ENCODE measurements at regions not wholly inside any gene's neighbourhood (a gene's known extent, or its start where the extent isn't known, plus 50 kb on each side); places are given as distances from the start of the nearest gene placed in this dataset.

DNA sequence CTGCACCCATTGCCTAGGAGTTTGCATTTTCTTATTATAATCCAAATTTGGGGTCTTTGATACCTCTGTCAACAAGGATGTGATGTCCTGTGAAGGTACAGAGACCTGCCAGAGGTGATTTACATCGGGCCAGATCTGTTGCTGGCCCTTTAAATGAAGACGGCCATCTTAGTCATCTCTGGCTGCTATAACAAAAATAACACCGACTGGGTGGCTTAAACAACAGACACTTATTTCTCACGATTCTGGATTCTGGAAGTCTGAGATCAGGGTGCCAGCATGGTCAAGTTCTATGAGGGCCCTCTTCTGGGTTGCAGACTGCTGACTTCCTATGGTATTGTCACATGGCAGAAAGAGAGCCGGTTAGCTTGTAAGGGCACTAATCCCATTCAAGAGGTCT lies 75.7 kb downstream of the F11 start:
- no peak for DNase-seq (ENCODE audit: low spot score)
- BruUV-seq (replicated peaks), result no TSS peak
- no peaks in the 10 kb centered on the region for H3K27me3 ChIP-seq (replicated peaks; ENCODE audit: insufficient read depth, low read depth, low read length, poor library complexity)
- no peaks in the 10 kb centered on the region for H3K4me1 ChIP-seq (ENCODE audit: insufficient read depth, low read length, poor library complexity, severe bottlenecking)
- TF ChIP-seq CTCF (conservative IDR thresholded peaks at IDR 0.05; ENCODE audit: low read depth, low read length) (no peak), EZH2 (IDR thresholded peaks at IDR 0.05; ENCODE audit: borderline replicate concordance, low read depth, low read length, poor library complexity, severe bottlenecking) (no peak)
- no peaks in the 10 kb centered on the region for H3K36me3 ChIP-seq (ENCODE audit: insufficient read depth, low read length, poor library complexity, severe bottlenecking)
- ChIA-PET POLR2A (ENCODE audit: low non-redundant PET) (no interaction called here), CTCF (no interaction called here)
- H3K27ac ChIP-seq (ENCODE audit: low read depth, low read length, poor library complexity, severe bottlenecking), result no peak overlapping the region
- H3K9me3 ChIP-seq (ENCODE audit: low read depth, low read length, poor library complexity, severe bottlenecking), result no peaks in the 10 kb centered on the region
- intact Hi-C loops (cut with micrococcal nuclease; ENCODE audit: unreplicated experiment), result no loop called here
- H3K4me3 ChIP-seq (ENCODE audit: low read depth, low read length, poor library complexity, severe bottlenecking), result no peak overlapping the region

Data from A673 (cell line).